GM19467 (cell line): ENCODE measurements at regions not wholly inside any gene's neighbourhood (a gene's known extent, or its start where the extent isn't known, plus 50 kb on each side); places are given as distances from the start of the nearest gene placed in this dataset.
"Not testable (repeated sequence)": the region's sequence is repeated elsewhere in the genome, so short reads cannot be mapped to it uniquely, and the experiment has no call there.

Experiments
- ATAC-seq: cut with Tn5 transposase; IDR thresholded peaks from one replicate; pipeline ENCODE4 v1.9.1; 2021; ENCODE audit warnings: mild to moderate bottlenecking, moderate library complexity; ENCODE audit not compliant: unreplicated experiment

DNA sequence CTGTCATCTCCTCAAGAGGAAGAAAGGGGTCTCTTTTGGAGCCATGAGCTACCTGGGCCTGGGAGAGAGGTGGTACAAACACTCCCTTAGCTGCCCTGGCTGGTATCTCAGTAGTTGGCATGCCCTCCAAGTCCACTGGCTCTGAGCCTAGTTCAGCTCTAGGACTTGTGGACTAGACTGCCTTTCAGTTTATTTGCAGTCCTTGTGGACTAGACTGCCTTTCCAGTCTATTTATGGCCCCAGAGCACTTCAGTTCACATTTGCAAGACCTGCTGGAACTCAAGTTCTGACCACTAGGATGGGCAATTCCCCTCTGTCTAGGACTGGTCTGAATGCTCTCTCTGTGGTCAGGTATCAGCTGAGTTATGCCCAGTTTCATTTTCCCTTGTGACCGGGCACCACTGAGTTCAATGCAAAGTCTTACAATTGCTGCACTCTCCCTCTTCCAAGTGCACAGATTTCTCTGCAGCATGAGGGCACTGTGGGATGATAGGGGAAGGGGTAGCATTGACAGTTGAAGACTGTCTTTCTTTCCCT lies 1019.0 kb downstream of the TAF11L14 start:
- peak; percentile 72 for ATAC-seq

DNA sequence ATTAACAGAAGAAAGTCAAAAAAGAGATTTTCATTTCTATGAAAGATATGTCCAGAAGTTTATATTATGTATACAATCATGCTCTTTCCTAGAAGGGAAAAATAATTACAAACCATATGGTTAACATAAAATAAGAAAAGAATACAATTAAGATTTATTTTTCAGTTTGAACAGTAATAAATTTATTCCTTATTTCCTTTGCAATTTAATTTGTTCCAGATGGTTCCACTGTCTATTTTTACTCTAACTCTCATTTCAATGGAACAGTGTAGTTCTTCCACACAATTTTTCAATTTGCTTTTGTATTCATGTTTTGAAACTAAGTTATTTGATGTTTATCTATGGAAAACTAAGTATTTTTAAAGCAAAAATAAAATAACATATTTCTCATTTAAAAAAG lies 1026.3 kb downstream of the TAF11L14 start:
- no peak for ATAC-seq

DNA sequence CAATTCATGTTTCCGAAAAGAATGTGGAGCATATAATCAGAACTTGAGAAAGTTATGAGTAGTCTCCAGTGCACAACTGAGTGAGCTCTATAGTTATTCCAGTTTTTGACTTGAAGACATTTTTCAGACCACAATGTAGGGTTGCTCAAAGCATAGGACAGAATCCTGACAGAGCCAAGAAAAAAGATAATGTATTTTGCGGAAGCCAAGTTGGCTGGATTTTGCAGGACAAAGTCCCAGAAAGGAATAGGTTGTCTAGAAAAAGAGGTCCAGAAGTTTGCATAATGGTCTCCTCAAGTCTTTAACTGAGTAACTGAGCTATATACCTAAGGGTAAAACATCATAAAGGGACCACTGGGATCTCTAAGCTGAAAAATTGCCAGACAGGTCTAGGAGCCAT lies 1028.0 kb downstream of the TAF11L14 start:
- ATAC-seq = no peak

- not testable (repeated sequence) for ATAC-seq
Measured at GRCh38 chr5:18674212-18674611, 1040.0 kb downstream of the TAF11L14 start.

GRCh38 chr5:18675041-18675440 lies 1040.8 kb downstream of the TAF11L14 start:
- no peak for ATAC-seq

GRCh38 chr5:18686253-18686652 lies 1052.0 kb downstream of the TAF11L14 start:
- no peak for ATAC-seq

DNA sequence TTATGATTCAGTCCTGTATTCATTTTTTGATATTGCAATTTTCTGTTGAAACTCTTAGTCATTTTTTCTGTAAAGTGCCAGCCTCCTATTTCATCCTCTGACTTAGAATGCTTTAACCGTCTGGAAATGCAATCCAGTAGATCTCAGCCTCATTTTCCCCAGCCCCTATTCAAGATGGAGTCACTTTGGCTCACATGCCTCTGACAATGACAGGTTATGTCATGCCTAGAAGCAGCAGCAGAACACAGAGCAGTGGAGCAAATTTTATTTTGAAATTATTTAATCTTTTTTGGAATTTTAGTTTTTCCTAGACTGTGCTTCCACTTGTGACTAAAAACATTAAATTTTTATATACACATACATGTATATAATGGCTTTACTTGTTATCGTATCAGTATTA lies 1053.2 kb downstream of the TAF11L14 start:
- ATAC-seq = no peak

GRCh38 chr5:18699681-18700080 lies 1065.4 kb downstream of the TAF11L14 start:
- ATAC-seq = no peak

GRCh38 chr5:18702821-18703220 lies 1068.6 kb downstream of the TAF11L14 start:
- no peak for ATAC-seq

GRCh38 chr5:18712936-18713485 lies 1078.8 kb downstream of the TAF11L14 start:
- ATAC-seq = no peak

- no peak for ATAC-seq
Measured at GRCh38 chr5:18720002-18720401, 1085.7 kb downstream of the TAF11L14 start.

GRCh38 chr5:18732556-18733479 lies 1098.6 kb downstream of the TAF11L14 start:
- no peak for ATAC-seq

DNA sequence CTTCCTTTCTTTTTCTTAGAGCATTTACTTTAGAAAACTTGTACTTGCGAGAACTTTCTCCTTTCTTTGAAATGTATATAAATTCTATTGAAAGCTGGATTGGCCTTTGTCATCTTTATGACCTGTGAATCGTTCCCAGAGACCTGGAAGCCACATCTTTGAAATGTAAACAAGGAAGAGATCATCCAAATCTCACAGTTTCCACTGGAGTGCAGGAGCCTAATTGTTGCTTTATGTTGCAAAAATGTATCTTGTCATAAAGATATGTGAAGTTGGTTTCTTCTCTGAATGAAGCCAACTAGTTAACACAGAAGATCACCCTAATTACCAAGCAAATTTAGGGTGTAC lies 1101.8 kb downstream of the TAF11L14 start:
- ATAC-seq = no peak

DNA sequence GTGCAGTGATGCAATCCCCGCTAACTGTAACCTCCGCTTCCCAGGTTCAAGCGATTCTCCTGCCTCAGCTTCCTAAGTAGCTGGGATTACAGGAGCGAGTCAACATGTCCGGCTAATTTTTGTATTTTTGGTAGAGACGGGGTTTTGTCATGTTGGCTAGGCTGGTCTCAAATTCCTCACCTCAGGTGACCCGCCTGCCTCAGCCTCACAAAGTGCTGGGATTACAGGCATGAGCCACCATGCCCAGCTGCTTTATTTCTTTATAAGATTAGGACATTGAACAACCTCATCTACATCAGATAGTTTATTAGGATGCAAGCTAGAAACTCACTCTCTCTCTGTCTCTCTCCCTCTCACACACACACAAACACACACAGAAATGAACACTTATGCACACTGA lies 1102.5 kb downstream of the TAF11L14 start:
- ATAC-seq = not testable (repeated sequence)

DNA sequence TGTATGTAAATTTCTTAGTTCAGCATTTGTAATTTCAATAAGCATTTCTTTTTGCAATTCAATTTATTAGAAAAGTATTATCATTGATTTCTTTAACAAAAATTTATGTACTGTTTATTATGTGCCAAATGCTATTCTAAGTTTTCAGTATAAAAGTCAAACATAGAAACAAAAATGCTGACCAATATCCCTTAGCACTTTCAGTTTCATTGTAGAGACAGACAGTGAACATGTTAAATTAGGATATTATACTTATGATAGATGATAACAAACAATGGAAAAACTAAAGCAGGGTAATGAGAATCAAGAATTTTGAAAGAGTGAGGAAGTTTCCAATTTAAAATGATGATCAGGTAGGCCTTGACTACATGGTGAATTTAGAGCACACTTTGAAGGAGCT lies 1106.0 kb downstream of the TAF11L14 start:
- peak; percentile 38 for ATAC-seq

GRCh38 chr5:18742830-18743229 lies 1108.6 kb downstream of the TAF11L14 start:
- ATAC-seq = no peak

GRCh38 chr5:18744441-18744840 lies 1110.2 kb downstream of the TAF11L14 start:
- ATAC-seq = no peak

GRCh38 chr5:18745042-18745987 lies 1111.1 kb downstream of the TAF11L14 start:
- ATAC-seq = peak; percentile 30

DNA sequence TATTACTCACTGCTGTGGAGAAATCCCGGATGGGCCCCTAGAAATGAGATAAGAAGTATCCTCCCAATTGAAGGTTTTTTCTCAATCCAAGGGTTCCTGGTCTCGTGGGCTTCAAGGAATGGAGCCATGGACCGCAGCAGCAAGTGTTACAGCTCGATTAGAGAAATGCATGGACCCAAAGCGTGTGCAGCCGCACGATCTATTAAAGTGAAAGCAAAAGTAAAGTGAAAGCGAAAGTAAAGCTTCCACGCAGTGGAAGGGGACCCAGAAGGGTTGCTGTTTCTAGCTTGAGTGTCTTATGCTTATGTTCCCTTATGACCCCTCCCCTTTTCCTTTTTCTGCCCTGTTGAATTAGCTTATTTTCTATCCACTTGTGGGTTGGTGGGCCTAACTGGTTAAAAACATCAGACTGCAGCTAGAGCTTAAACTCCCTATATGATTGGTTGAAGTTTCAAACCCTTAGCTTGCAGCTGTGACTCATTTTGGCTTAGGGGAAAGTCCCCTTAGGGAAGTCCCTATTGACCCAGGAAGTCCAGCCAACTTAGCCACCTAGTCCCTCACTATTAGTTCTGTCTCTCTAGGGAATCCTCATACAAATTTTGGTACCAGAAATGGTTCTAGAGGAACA lies 1111.8 kb downstream of the TAF11L14 start:
- ATAC-seq = peak; percentile 84

- ATAC-seq = no peak
Measured at GRCh38 chr5:18749763-18750162, 1115.5 kb downstream of the TAF11L14 start.

DNA sequence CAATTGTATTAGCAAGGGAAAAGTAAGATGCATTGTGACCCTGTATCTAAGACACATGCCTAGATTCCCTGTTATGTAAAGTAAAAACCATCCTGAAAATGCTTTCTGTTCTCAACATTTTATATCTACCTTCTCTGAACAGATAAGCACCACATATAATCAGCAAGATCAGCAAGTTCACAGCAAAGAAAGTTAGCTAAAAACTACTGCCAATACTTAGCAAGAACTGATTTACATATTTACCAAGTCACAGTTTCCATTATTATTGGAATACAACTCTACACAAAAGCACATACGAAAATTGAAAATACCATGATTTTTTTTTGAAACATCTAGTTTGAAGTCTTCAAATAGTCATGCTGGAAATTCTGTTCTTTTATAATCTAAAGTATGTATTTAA lies 1118.1 kb downstream of the TAF11L14 start:
- ATAC-seq = no peak
